Activated CD4-positive, alpha-beta T cell treated with anti-CD3 and anti-CD28 coated beads, Interleukin-2, amount 50 U/mL, for 16 hours (primary cell): ENCODE measurements at regions not wholly inside any gene's neighbourhood (a gene's known extent, or its start where the extent isn't known, plus 50 kb on each side); places are given as distances from the start of the nearest gene placed in this dataset.
"Not testable (repeated sequence)": the region's sequence is repeated elsewhere in the genome, so short reads cannot be mapped to it uniquely, and the experiment has no call there.

Source experiments
- DNase-seq: peaks from one replicate; pipeline ENCODE4 v3.0.0-alpha.2; 2020

- DNase-seq, result no peak
Observed at GRCh38 chr10:2214805-2215204, 477.5 kb upstream of the ADARB2 start.

- DNase-seq, result no peak
Observed at GRCh38 chr10:2214092-2214491, 476.8 kb upstream of the ADARB2 start.

- DNase-seq, result no peak
Observed at GRCh38 chr10:2212244-2212834, 475.0 kb upstream of the ADARB2 start.

DNA sequence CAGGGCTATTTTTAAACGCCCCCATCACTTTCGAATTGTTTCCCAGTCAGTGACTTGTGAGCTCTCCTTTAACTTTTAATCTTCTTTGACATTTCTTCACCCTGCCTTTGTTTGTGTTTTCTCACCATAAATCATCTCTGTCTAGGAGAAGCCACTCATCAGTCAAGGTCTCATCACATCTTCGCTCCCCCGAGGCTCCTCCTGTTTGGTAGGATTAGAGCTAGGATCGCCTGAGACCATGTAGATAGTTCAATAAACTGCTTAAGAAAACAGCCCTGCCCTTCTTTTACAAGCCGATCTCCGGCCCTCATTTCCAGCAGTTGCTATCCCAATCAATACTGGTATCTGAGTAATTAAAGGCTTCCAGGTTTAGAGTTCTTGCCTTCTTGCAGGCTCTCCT is 472.8 kb upstream of the ADARB2 start:
- no peak for DNase-seq

- no peak for DNase-seq
Observed at GRCh38 chr10:2208106-2208505, 470.8 kb upstream of the ADARB2 start.

DNA sequence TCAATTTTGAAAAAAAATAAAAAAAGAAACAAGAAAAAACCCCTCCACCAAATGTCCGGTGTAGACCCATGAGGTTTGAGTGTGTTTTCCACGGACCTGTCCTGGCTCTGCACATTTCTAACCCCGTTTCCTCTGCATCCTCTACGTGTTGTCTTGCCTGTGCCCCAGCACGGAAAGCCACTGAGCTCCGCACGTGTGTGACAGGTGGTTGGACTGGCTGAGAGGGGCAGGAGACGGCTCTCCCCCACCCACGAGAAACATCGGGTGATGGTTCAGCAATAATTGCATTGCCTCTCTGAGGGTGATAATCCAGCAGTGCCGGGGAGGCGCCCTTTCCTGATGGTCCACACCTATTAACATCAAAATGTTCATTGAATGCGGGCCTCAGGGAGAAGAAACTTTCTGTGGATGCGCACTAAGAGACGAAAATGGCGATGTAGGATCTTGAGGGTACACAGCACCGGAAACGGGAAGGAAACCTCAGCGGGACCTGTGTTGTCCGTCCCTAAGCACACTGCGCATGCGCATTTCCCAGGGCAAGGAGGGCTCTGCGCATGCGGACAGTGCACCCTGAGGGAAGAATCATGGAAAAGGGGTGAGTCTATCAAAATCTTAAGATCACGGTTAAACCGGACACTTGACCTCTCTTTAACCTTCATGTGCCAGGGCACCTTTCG is 470.1 kb upstream of the ADARB2 start:
- no peak for DNase-seq

DNA sequence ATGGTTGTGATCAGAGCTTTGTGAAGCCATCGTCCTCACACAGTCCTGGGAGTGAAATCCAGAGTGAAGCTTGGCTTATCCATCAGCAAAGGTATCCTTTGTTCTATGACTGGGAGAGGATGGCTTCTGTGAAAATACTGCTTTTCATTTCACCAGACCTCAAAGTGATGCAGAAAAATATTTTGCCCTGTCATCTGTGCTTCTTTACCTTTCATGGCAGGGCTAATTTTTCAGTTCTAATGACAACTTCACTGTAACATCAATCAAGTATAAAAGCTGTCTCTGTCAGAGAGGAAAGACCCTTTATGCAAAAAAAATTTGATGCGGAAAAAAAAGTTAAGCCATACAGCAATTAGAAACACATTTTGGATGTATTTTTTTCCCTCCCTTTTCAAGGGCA is 468.1 kb upstream of the ADARB2 start:
- no peak for DNase-seq

DNA sequence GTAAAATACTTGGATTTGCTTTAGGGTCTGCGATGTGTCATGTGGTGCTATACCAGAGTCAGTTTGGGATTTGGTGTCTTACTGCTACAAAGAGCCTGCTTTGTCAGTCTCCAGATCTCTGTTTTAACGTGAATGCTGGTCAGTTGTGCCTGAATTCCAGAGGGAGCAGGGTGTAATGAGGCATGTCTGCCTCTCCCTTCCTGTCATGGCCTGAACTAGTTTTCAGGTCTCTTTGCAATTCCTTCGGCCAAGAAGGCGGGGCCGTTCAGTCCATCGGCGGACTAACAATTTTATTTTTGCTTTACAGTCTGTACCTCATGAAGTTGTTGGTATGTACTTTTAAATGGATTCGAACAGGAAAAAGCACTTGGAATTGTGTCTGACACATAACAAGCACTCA is 465.1 kb upstream of the ADARB2 start:
- DNase-seq, result no peak

GRCh38 chr10:2201534-2202099 is 464.3 kb upstream of the ADARB2 start:
- no peak for DNase-seq

DNA sequence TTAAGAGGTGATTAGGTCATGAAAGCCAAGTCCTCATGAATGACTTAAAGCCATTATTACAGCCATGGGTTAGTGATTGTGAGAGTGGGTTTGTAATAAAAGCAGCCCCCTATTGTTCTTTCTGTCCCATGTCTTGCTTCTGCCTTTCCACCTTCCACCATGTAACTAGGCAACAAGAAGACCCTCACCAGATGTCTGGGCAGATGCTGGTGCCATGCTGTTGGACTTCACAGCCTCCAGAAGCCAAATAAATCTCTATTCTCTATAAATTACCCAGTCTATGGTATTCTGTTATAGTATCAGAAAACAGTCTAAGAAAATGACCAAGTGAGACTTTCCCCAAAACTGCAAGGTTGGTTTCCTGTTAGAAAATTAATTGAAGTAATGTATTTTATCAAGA is 460.3 kb upstream of the ADARB2 start:
- DNase-seq, result no peak

GRCh38 chr10:2196272-2196671 is 458.9 kb upstream of the ADARB2 start:
- DNase-seq, result no peak

GRCh38 chr10:2189356-2189755 is 452.0 kb upstream of the ADARB2 start:
- not testable (repeated sequence) for DNase-seq

GRCh38 chr10:2188371-2188770 is 451.0 kb upstream of the ADARB2 start:
- no peak for DNase-seq

DNA sequence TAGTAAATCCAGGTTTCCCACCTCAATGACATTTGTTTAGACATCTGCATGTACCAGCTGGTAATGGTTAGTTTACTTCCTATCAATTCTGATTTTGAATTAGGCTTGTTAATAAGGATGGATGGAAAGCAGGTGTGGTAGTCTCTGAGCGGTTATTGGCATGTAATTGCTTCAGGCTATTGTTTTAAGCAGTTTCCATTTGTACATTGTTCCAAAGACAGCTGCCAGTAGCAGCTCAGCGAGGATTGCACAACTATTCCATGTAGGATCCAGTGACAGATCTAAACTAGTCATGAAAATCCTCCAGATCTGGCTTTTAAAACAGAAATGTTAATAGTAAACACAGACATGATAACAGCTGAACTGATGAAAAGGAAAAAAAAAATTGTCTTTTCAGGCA is 436.0 kb upstream of the ADARB2 start:
- DNase-seq, result no peak

- no peak for DNase-seq
Observed at GRCh38 chr10:2165771-2166460, 428.6 kb upstream of the ADARB2 start.

DNA sequence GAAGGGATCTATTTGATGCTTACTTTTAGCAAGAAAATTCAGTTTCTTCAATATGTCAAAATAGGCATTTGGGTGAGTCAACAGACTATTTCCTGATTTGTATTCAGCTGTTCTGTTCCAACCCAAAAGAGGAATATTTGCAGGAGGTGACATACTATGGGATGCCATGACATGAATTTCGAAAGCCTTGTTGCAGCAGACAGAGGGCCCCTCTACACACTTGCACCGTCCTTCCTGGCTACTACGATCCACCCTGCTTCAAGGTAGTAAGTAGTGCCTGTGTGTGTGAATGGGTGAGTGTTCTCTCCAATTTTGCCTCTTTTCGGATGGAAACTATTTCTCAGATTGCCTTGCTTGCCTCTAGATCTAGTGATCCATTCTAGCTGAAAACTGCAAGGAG is 413.0 kb upstream of the ADARB2 start:
- no peak for DNase-seq

GRCh38 chr10:2145926-2146478 is 408.7 kb upstream of the ADARB2 start:
- DNase-seq, result no peak

GRCh38 chr10:2145491-2145890 is 408.2 kb upstream of the ADARB2 start:
- DNase-seq, result no peak

- no peak for DNase-seq
Observed at GRCh38 chr10:2144584-2144983, 407.3 kb upstream of the ADARB2 start.

DNA sequence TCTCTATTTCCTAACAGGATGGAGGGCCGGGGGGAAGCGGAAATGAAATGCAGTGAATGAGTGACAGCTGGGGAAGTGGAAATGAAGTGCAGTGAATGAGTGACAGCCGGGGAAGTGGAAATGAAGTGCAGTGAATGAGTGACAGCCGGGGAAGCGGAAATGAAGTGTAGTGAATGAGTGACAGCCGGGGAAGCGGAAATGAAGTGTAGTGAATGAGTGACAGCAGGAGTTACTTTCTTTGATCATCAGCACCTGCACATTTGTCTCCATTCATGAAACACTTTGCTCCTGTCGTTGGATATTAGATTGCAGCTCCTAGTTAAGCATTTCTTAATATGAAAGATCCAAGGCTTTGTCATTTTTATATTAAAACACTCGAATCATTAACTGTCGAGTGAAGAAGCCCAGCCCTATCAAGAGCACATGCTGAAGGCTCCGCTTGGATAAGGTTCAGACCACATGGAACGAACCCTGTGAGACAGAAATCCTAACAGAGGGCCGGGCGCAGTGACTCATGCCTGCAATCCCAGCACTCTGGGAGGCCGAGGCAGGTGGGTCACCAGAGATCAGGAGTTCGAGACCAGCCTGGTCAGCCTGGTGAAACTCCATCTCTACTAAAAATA is 406.0 kb upstream of the ADARB2 start:
- DNase-seq, result no peak

DNA sequence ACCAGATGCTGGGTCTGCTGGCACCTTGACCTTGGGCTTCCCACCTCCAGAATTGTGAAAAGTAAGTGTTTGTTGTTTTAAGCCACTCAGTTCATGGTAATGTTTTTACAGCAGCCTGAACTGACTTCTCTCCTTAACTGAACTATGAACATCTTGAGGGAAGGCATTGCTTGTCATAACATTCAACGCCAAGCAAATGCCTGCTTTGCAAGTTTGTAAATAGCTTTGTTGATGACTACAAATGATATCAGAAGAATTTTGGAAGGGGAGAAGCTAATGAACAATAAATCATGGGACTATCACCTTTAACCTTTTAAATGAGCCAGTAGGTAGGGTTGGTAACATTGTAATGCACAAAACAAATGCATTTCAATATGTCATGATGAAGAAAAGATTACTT is 402.4 kb upstream of the ADARB2 start:
- DNase-seq, result no peak

GRCh38 chr10:2137549-2138174 is 400.3 kb upstream of the ADARB2 start:
- DNase-seq, result peak; percentile 6
